Right hindlimb (tissue), 1 donor: ENCODE measurements at regions not wholly inside any gene's neighbourhood (a gene's known extent, or its start where the extent isn't known, plus 50 kb on each side); places are given as distances from the start of the nearest gene placed in this dataset.

Experiments used
- DNase-seq: peaks from one replicate; pipeline ENCODE4 v3.0.0-alpha.2; 2018

GRCh38 chr1:34668063-34668462, 86.8 kb upstream of the GJB5 start:
- no peak for DNase-seq

GRCh38 chr1:34670982-34671381, 83.9 kb upstream of the GJB5 start:
- DNase-seq = no peak

GRCh38 chr1:34671887-34672286, 83.0 kb upstream of the GJB5 start:
- DNase-seq = no peak

GRCh38 chr1:34681480-34682451, 73.1 kb upstream of the GJB5 start:
- DNase-seq = no peak

GRCh38 chr1:34682452-34683223, 72.2 kb upstream of the GJB5 start:
- no peak for DNase-seq

- DNase-seq = no peak
Measured at GRCh38 chr1:34683616-34684015, 71.2 kb upstream of the GJB5 start.

GRCh38 chr1:34684266-34684665, 70.6 kb upstream of the GJB5 start:
- DNase-seq = no peak

- no peak for DNase-seq
Measured at GRCh38 chr1:34685225-34685624, 69.6 kb upstream of the GJB5 start.

- DNase-seq = no peak
Measured at GRCh38 chr1:34686531-34686930, 68.3 kb upstream of the GJB5 start.

- no peak for DNase-seq
Measured at GRCh38 chr1:34688006-34688741, 66.7 kb upstream of the GJB5 start.

GRCh38 chr1:34690269-34690668, 64.6 kb upstream of the GJB5 start:
- DNase-seq = no peak

- no peak for DNase-seq
Measured at GRCh38 chr1:34693081-34693480, 61.8 kb upstream of the GJB5 start.

- DNase-seq = no peak
Measured at GRCh38 chr1:34694383-34694782, 60.5 kb upstream of the GJB5 start.

- no peak for DNase-seq
Measured at GRCh38 chr1:34695580-34695979, 59.3 kb upstream of the GJB5 start.

- DNase-seq = no peak
Measured at GRCh38 chr1:34696230-34696629, 58.6 kb upstream of the GJB5 start.

GRCh38 chr1:34696981-34697380, 57.9 kb upstream of the GJB5 start:
- DNase-seq = no peak

- no peak for DNase-seq
Measured at GRCh38 chr1:34697818-34698217, 57.0 kb upstream of the GJB5 start.

GRCh38 chr1:34701326-34702060, 53.4 kb upstream of the GJB5 start:
- DNase-seq = no peak
